ENCODE measurements at regions not wholly inside any gene's neighbourhood (a gene's known extent, or its start where the extent isn't known, plus 50 kb on each side); places are given as distances from the start of the nearest gene placed in this dataset.

GRCh38 chr1:5740865-5741860, 251.1 kb downstream of the NPHP4 start:
- Mint-ChIP-seq H3K36me3 (peaks cover 2% of the 10 kb centered on the region), H3K27ac (no peak overlapping the region), H3K27me3 (ENCODE audit: insufficient read depth, low read depth) (peaks cover 8% of the 10 kb centered on the region), H3K4me3 (no peak overlapping the region), H3K9me3 (peaks cover 4% of the 10 kb centered on the region), H3K4me1 (peaks cover 24% of the 10 kb centered on the region)
- Histone ChIP-seq H2AFZ (replicated peaks) (no peak overlapping the region), H3F3A (ENCODE audit: low read depth) (no peaks in the 10 kb centered on the region), H4K20me1 (ENCODE audit: low read depth) (no peaks in the 10 kb centered on the region), H3K9ac (no peak overlapping the region), H3K79me2 (ENCODE audit: low read depth) (no peaks in the 10 kb centered on the region), H3K4me1 (no peaks in the 10 kb centered on the region), H3K4me3 (no peak overlapping the region), H3K4me2 (no peak overlapping the region), H3K27ac (no peak overlapping the region), H3K9me3 (ENCODE audit: low read depth) (no peaks in the 10 kb centered on the region), H3K36me3 (no peaks in the 10 kb centered on the region), H3K27me3 (no peaks in the 10 kb centered on the region)
- no peak for TF ChIP-seq CTCF (IDR thresholded peaks at IDR 0.05)
- no peak for DNase-seq (ENCODE audit: low spot score)

- H2AFZ ChIP-seq (replicated peaks): no peak overlapping the region
- H3K9me3 ChIP-seq (ENCODE audit: low read depth): no peaks in the 10 kb centered on the region
- no peak overlapping the region for H3K4me3 ChIP-seq
- peaks cover 8% of the 10 kb centered on the region for H3K27me3 Mint-ChIP-seq (ENCODE audit: insufficient read depth, low read depth)
- H4K20me1 ChIP-seq (ENCODE audit: low read depth): no peaks in the 10 kb centered on the region
- no peak overlapping the region for H3K4me2 ChIP-seq
- peaks cover 2% of the 10 kb centered on the region for H3K36me3 Mint-ChIP-seq
- H3K9ac ChIP-seq: no peak overlapping the region
- no peaks in the 10 kb centered on the region for H3K79me2 ChIP-seq (ENCODE audit: low read depth)
- TF ChIP-seq EZH2 (IDR thresholded peaks at IDR 0.05): no peak
- no peak for TF ChIP-seq EZH2phosphoT487 (IDR thresholded peaks at IDR 0.05)
- TF ChIP-seq CTCF (IDR thresholded peaks at IDR 0.05): no peak
- H3K4me3 Mint-ChIP-seq: no peak overlapping the region
- H3K36me3 ChIP-seq: no peaks in the 10 kb centered on the region
- no peak for DNase-seq (ENCODE audit: low spot score)
- H3K27me3 ChIP-seq: no peaks in the 10 kb centered on the region
- H3K27ac ChIP-seq: no peak overlapping the region
- peaks cover 21% of the 10 kb centered on the region for H3K4me1 Mint-ChIP-seq
- no peaks in the 10 kb centered on the region for H3K4me1 ChIP-seq
- H3K27ac Mint-ChIP-seq: no peak overlapping the region
- no peaks in the 10 kb centered on the region for H3F3A ChIP-seq (ENCODE audit: low read depth)
- peaks cover 4% of the 10 kb centered on the region for H3K9me3 Mint-ChIP-seq
These were observed 251.8 kb downstream of the NPHP4 start for GRCh38 chr1:5740450-5740849.

- no peaks in the 10 kb centered on the region for H4K20me1 ChIP-seq (ENCODE audit: low read depth)
- H3K27ac Mint-ChIP-seq: no peak overlapping the region
- no peaks in the 10 kb centered on the region for H3K79me2 ChIP-seq (ENCODE audit: low read depth)
- H3K27me3 ChIP-seq: no peaks in the 10 kb centered on the region
- TF ChIP-seq CTCF (IDR thresholded peaks at IDR 0.05) (no peak), EZH2 (IDR thresholded peaks at IDR 0.05) (no peak), EZH2phosphoT487 (IDR thresholded peaks at IDR 0.05) (no peak)
- H3F3A ChIP-seq (ENCODE audit: low read depth): no peaks in the 10 kb centered on the region
- H3K9me3 Mint-ChIP-seq: peaks cover 4% of the 10 kb centered on the region
- H3K4me1 ChIP-seq: no peaks in the 10 kb centered on the region
- H3K9ac ChIP-seq: no peak overlapping the region
- H3K4me3 Mint-ChIP-seq: no peak overlapping the region
- H3K4me1 Mint-ChIP-seq: peaks cover 12% of the 10 kb centered on the region
- peaks cover 2% of the 10 kb centered on the region for H3K36me3 Mint-ChIP-seq
- H3K4me3 ChIP-seq: no peak overlapping the region
- H3K4me2 ChIP-seq: no peak overlapping the region
- H3K9me3 ChIP-seq (ENCODE audit: low read depth): no peaks in the 10 kb centered on the region
- H3K27me3 Mint-ChIP-seq (ENCODE audit: insufficient read depth, low read depth): peaks cover 8% of the 10 kb centered on the region
- DNase-seq (ENCODE audit: low spot score): no peak
- no peak overlapping the region for H2AFZ ChIP-seq (replicated peaks)
- H3K36me3 ChIP-seq: no peaks in the 10 kb centered on the region
- H3K27ac ChIP-seq: no peak overlapping the region
These were observed 252.6 kb downstream of the NPHP4 start for GRCh38 chr1:5739561-5740078.

All from neural progenitor cell (in vitro differentiated cells).